Natural killer cell (primary cell): ENCODE measurements at regions not wholly inside any gene's neighbourhood (a gene's known extent, or its start where the extent isn't known, plus 50 kb on each side); places are given as distances from the start of the nearest gene placed in this dataset.

Source experiments
- ATAC-seq, 3 donors: fragments of 150-1000 bp in 2 of 3; fragments of 200-7000 bp in 1 of 3; cut with Tn5 transposase; 1 replicate in 1 of 3; 2 replicates in 2 of 3; pipeline ENCODE4 v1.10.0; 2021; ENCODE audit warnings: mild to moderate bottlenecking in 2 of 3, moderate library complexity in 2 of 3
- DNase-seq, 2 donors: peaks; one replicate each; pipeline versions ENCODE4 v3.0.0 to v3.0.0-alpha.2; 2013 to 2021; ENCODE audit warnings: mixed read lengths in 1 of 2
- H3K27ac ChIP-seq: one replicate; pipeline ENCODE4 v1.5.1; 2013; ENCODE audit warnings: mild to moderate bottlenecking, low read length
- H3K27me3 ChIP-seq: one replicate; pipeline ENCODE4 v1.6.1; 2013; ENCODE audit warnings: low read length; ENCODE audit not compliant: control insufficient read depth, insufficient read depth
- H3K36me3 ChIP-seq: one replicate; pipeline ENCODE4 v1.6.1; 2013; ENCODE audit warnings: low read length; ENCODE audit not compliant: control insufficient read depth, insufficient read depth
- H3K4me1 ChIP-seq: one replicate; pipeline ENCODE4 v1.6.1; 2013; ENCODE audit warnings: low read length; ENCODE audit not compliant: control insufficient read depth, insufficient read depth
- H3K4me3 ChIP-seq: one replicate; pipeline ENCODE4 v1.5.1; 2013; ENCODE audit warnings: low read length
- H3K9me3 ChIP-seq: one replicate; pipeline ENCODE4 v1.6.1; 2013; ENCODE audit warnings: low read length; ENCODE audit not compliant: control insufficient read depth, insufficient read depth
- H3K27ac Mint-ChIP-seq, 2 donors: one replicate each; pipeline ENCODE4 v1.8.0; 2022; ENCODE audit warnings: mild to moderate bottlenecking in 2 of 2, mixed read lengths in 2 of 2, moderate library complexity in 1 of 2
- H3K27me3 Mint-ChIP-seq, 2 donors: one replicate each; pipeline ENCODE4 v1.8.0; 2022; ENCODE audit warnings: low read depth in 2 of 2, mixed read lengths in 2 of 2
- H3K36me3 Mint-ChIP-seq: one replicate; pipeline ENCODE4 v1.8.0; 2022; ENCODE audit warnings: mixed read lengths
- H3K4me1 Mint-ChIP-seq, 2 donors: one replicate each; pipeline ENCODE4 v1.8.0; 2022; ENCODE audit warnings: mixed read lengths in 2 of 2
- H3K4me3 Mint-ChIP-seq: one replicate; pipeline ENCODE4 v1.8.0; 2022; ENCODE audit warnings: mild to moderate bottlenecking, moderate library complexity, mixed read lengths
- H3K9me3 Mint-ChIP-seq, 2 donors: one replicate each; pipeline ENCODE4 v1.8.0; 2022; ENCODE audit warnings: mixed read lengths in 2 of 2
- WGBS: methylation state at CpG from one replicate; pipeline ENCODE4 v1.1.7; 2013; ENCODE audit warnings: missing lambda C conversion rate; ENCODE audit not compliant: insufficient coverage; 5-methylcytosine and 5-hydroxymethylcytosine counted together
- intact Hi-C: fragments of 100-400 bp; cut with micrococcal nuclease; formaldehyde crosslinking; loops from one replicate; pipeline ENCODE4 v1.14.2; 2022
- TF ChIP-seq, protein P1 (sequence below): fragments of 200-600 bp; IDR thresholded peaks from one replicate; pipeline ENCODE4 v1.8.0; 2022; ENCODE audit warnings: antibody characterized with exemption

DNA sequence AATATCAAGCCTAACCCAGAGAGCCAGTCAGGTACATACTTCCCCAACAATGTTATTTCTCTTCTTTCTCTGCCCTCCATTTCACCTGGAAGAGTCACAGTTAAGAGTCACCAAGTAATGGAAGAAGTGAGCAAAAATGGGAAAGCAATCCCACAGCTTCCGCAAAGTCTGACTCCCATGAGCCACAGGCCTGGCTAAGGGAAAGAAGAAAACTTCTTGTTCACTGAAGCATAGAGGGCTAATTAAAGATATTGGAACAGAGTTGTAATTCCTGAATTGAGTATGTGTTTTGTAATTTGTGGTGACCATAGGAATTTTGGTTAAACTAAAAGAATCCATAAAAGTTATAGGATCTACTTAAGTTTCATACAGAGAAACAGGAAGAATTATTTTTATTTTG is 830.9 kb upstream of the PCDH20 start:
- Histone ChIP-seq H3K27me3 (no peaks in the 10 kb centered on the region), H3K27ac (no peak overlapping the region), H3K9me3 (no peaks in the 10 kb centered on the region), H3K36me3 (no peaks in the 10 kb centered on the region), H3K4me1 (no peaks in the 10 kb centered on the region), H3K4me3 (no peak overlapping the region)
- TF ChIP-seq, protein P1, sequence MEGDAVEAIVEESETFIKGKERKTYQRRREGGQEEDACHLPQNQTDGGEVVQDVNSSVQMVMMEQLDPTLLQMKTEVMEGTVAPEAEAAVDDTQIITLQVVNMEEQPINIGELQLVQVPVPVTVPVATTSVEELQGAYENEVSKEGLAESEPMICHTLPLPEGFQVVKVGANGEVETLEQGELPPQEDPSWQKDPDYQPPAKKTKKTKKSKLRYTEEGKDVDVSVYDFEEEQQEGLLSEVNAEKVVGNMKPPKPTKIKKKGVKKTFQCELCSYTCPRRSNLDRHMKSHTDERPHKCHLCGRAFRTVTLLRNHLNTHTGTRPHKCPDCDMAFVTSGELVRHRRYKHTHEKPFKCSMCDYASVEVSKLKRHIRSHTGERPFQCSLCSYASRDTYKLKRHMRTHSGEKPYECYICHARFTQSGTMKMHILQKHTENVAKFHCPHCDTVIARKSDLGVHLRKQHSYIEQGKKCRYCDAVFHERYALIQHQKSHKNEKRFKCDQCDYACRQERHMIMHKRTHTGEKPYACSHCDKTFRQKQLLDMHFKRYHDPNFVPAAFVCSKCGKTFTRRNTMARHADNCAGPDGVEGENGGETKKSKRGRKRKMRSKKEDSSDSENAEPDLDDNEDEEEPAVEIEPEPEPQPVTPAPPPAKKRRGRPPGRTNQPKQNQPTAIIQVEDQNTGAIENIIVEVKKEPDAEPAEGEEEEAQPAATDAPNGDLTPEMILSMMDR: no peak
- no peak for ATAC-seq
- no peaks in the 10 kb centered on the region for H3K36me3 Mint-ChIP-seq
- intact Hi-C loops: no loop called here
- H3K27ac Mint-ChIP-seq: no peak overlapping the region
- peaks cover 15 to 16% of the 10 kb centered on the region in 2 donors for H3K9me3 Mint-ChIP-seq
- WGBS: 95% methylated on average over 1 of the region's 1 CpG
- no peaks in the 10 kb centered on the region for H3K4me1 Mint-ChIP-seq
- no peak for DNase-seq
- H3K27me3 Mint-ChIP-seq: no peaks in the 10 kb centered on the region
- no peak overlapping the region for H3K4me3 Mint-ChIP-seq

DNA sequence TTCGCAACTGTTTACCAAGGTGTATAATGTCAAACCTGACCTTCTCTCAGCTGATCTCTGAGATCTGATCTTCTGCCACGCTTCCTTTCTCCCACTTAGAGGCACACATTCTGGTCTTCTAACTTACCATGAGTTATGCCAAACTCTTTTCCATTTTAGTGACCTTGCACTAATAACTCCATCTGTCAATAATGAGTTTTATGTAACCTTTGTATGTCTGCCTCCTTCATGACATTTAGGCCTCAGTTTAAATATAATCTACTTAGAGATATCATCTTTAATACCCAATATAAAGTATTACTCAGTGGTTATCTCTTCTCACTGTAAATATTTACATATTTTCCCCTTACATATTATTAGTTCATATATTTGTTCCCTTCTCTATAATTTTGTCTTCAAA is 827.5 kb upstream of the PCDH20 start:
- intact Hi-C loops: no loop called here
- Mint-ChIP-seq H3K9me3 (peaks cover 11 to 13% of the 10 kb centered on the region in 2 donors), H3K4me1 (no peaks in the 10 kb centered on the region), H3K36me3 (no peaks in the 10 kb centered on the region), H3K4me3 (no peak overlapping the region), H3K27me3 (no peaks in the 10 kb centered on the region), H3K27ac (no peak overlapping the region)
- no peak overlapping the region for H3K27ac ChIP-seq
- no peaks in the 10 kb centered on the region for H3K36me3 ChIP-seq
- H3K4me3 ChIP-seq: no peak overlapping the region
- ATAC-seq (no peak), DNase-seq (no peak)
- TF ChIP-seq, protein P1: no peak
- 77% methylated on average over 2 of the region's 2 CpGs for WGBS
- no peaks in the 10 kb centered on the region for H3K9me3 ChIP-seq
- H3K4me1 ChIP-seq: no peaks in the 10 kb centered on the region
- no peaks in the 10 kb centered on the region for H3K27me3 ChIP-seq

DNA sequence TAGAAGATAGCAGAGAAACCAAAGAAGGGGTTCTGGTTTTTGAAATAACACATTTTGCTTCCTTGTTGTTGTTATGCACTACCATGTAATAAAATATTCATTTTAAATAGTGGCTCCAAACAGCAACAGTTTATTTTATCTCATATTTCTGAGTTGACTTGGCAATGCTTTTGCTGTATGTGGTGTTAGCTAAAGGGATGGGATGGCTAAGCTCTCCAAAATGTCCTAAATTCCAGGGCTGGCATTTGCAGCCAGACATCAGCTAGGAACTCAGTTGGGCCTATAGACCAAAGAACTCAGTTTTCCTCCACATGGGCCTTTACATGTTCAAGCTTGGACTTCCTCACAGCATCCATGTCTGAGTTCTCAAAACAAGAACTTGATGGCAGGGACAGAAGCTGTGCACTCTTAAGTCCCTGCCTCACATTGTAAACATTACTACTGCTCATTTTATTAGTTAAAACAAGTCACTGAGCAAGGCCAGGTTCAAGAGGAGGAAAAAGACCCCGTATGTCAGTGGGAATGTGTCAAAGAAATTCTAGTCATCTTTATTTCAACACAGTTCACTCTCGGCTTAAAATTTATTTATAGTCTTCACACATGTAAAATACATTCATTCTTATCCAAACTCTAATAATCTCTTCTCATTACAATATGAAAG is 819.3 kb upstream of the PCDH20 start:
- intact Hi-C loops: no loop called here
- TF ChIP-seq, protein P1: no peak

DNA sequence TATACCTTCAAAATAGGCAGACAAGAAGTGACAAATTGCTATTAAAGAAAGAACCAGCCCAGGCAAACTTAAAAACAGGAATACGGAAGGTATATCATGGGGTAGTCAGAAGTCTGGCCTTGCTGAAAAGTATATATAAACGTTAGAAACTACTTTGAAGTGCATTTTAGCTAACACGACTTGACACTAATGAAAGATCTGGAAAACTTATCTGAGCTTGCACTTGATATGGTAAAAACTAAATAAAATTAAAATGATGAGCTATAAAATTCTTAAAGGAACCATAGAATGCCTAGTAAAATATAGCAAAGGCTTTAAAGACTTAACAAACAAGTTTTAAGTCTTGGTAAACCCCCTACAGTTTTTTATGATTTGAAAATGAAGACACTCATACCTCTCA is 795.3 kb upstream of the PCDH20 start:
- no peak overlapping the region for H3K27ac Mint-ChIP-seq

More for the DNA sequence above, 819.3 kb upstream of the PCDH20 start:
- Histone ChIP-seq H3K9me3 (no peaks in the 10 kb centered on the region), H3K27ac (no peak overlapping the region), H3K4me1 (no peaks in the 10 kb centered on the region), H3K4me3 (no peak overlapping the region), H3K36me3 (no peaks in the 10 kb centered on the region), H3K27me3 (no peaks in the 10 kb centered on the region)
- DNase-seq (no peak), ATAC-seq (no peak)
- no CpG with 5 or more reads among the region's 2 CpGs for WGBS
- peaks cover 17 to 22% of the 10 kb centered on the region in 2 donors for H3K9me3 Mint-ChIP-seq
- no peaks in the 10 kb centered on the region for H3K36me3 Mint-ChIP-seq
- no peak overlapping the region for H3K27ac Mint-ChIP-seq
- no peak overlapping the region for H3K4me3 Mint-ChIP-seq
- H3K4me1 Mint-ChIP-seq: no peaks in the 10 kb centered on the region
- H3K27me3 Mint-ChIP-seq: no peaks in the 10 kb centered on the region

More for the DNA sequence above, 795.3 kb upstream of the PCDH20 start:
- intact Hi-C loops: no loop called here
- Histone ChIP-seq H3K27me3 (no peaks in the 10 kb centered on the region), H3K4me3 (no peak overlapping the region), H3K36me3 (no peaks in the 10 kb centered on the region), H3K27ac (no peak overlapping the region), H3K9me3 (peaks cover 4% of the 10 kb centered on the region), H3K4me1 (no peaks in the 10 kb centered on the region)
- H3K4me3 Mint-ChIP-seq: no peak overlapping the region
- H3K27me3 Mint-ChIP-seq: no peaks in the 10 kb centered on the region
- no peaks in the 10 kb centered on the region for H3K4me1 Mint-ChIP-seq
- ATAC-seq (no peak), DNase-seq (no peak)
- no peaks in the 10 kb centered on the region for H3K36me3 Mint-ChIP-seq
- WGBS: 92% methylated on average over 2 of the region's 3 CpGs
- H3K9me3 Mint-ChIP-seq: peaks cover 9 to 31% of the 10 kb centered on the region in 2 donors
- TF ChIP-seq, protein P1: no peak
